ENCODE measurements at regions not wholly inside any gene's neighbourhood (a gene's known extent, or its start where the extent isn't known, plus 50 kb on each side); places are given as distances from the start of the nearest gene placed in this dataset.

DNA sequence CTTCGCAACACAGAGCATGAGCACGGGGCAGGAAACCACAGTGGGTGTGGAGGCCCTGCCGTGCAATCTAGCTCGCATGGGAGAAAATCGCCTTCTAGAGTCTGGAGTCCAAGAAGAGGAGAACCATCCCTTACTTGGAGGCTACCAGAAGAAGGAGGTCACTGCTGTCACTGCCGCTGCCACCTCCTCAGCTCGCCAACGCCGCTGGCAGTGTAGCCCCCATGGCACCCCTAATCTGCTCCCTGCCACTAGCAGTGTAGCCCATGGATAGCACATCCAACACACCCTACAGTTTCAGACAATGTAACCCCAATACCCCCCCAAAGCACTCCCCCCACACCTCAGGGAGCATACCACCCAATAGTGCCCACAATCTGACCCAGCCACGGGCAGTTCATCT lies 438.0 kb upstream of the ZNF337 start:
- no peak for TF ChIP-seq POLR2A (IDR thresholded peaks at IDR 0.05)
- no peak for TF ChIP-seq CTCF (IDR thresholded peaks at IDR 0.05)
